ENCODE measurements at regions not wholly inside any gene's neighbourhood (a gene's known extent, or its start where the extent isn't known, plus 50 kb on each side); places are given as distances from the start of the nearest gene placed in this dataset.

DNA sequence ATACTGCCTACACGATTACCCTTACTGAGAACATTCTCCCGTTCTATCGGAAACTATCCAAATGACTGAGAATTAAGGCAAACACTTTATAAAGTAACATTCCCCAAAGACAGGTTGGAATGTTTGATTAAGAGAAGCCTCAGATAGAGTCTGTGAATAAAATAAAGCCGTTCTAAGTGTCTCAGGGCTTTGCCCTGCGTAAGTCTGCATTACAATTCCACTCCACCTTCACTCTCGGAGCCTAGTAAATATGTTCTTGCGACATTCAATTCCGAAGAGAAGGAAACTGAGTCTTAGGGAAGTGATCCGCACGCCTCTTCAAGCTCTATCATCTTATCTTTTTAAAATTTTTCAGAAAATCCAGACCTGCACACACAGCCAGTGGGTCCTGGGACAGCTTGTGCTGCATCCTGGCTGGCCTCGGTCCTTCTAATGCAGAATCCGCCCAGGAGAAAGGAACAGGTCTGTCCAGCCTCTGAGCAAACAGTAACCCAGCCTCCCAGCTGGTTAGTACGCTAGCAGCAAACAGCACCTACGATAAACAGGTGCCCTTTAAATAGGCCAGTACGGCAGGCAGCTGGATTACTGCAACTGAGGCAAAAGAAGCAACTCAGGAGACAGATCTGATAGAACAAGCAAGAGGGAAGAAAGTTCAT, 254.1 kb upstream of the IRX3 start:
- no peak for TF ChIP-seq SIN3A (IDR thresholded peaks at IDR 0.05; ENCODE audit: borderline replicate concordance, insufficient read depth, low read length)
- TF ChIP-seq POLR2AphosphoS5 (IDR thresholded peaks at IDR 0.05; ENCODE audit: low read depth, low read length), result no peak
